UCSD-AML1 (cell line): ENCODE measurements at regions not wholly inside any gene's neighbourhood (a gene's known extent, or its start where the extent isn't known, plus 50 kb on each side); places are given as distances from the start of the nearest gene placed in this dataset.
A peak's percentile ranks its signal among the peaks of the same experiment; 100 is the strongest.

Source experiments
- DNase-seq: peaks from one replicate; lab custom pipeline; 2025; ENCODE audit not compliant: unreplicated experiment; lab: John Stamatoyannopoulos, UW

DNA sequence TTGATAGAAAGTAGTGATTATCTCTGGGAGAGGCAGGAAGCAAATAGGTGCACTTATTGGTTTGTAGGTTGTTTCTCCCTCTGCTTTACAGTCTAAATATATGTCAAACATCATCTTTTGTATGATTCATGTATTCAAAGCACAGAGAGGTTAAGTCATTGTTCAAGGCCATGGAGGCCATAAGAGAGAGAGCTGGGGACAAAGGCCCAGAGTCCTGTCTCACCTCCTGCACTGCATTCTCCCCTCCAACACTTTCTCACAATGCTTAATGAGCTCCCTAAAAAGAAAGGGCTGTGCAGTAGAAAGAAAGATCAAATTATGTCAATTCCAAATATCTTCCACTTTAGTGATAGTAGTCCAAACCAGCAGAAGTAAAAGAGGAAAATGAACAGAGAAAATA, 180.4 kb upstream of the DIO3 start:
- no peak for DNase-seq

DNA sequence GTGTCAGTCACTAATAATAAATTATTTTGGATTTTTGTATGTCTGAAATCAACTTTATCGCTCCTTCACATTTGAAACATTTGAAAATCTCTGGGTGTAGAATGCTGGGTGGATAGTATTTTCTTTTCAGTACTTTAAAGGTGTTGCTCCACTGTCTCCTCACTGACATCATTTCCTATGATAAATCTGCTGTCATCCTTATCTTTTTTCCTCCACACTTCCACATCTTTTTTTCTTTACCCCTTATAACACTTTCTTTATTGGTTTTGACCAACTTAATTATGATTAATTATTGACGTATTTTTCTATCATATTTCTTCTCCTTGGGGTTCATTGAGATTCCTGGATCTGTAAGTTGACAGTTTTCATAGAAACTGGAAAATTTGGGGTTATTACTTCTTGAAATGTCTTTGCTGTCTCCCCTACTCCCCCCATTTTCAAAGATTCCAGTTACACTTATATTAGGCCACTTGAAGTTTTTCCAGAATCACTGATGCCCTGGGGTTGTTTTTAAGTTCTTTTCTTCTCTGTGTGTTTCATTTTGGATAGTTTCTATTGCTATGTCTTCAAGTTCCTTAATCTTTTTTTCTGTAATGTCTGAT, 177.5 kb upstream of the DIO3 start:
- no peak for DNase-seq

- no peak for DNase-seq
Observed at GRCh38 chr14:101394374-101394773, 166.9 kb upstream of the DIO3 start.

DNA sequence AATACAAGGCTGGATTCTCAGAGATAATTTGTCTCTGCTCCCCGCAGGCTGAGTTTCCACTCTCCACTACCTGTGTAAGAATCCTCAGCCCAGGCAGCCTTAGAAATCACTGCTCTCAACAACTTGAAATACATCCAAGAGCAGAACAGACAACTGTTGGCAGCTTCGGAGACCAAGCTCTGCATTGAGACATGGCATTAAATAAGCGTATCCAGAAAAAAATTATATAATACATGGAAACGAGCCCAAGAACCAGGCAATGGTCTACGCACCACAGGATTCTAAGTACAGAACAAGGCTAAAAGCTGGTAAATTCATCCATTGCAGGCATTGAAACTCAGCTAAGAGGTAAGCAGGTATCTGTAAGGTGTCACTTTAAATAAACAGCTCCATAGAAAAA, 165.5 kb upstream of the DIO3 start:
- DNase-seq, result no peak

GRCh38 chr14:101397206-101397605, 164.1 kb upstream of the DIO3 start:
- no peak for DNase-seq

DNA sequence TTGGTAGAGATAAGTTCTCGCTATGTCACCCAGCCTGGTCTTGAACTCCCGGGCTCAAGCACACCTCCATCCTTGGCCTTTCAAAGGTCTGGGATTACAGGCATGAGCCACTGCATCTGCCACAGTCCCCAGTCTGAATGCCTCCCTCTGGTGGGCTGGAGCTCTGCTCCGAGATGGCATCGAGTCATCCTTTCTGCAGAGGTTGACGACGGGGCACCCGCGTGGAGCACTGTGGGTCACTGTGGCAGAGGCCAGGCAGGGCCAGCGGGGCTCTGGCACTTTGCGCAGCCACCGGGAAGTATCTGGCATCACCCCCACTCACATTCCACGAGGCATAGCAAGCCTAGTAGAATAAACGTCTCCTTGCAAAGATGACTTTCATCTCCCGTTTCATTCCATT, 163.3 kb upstream of the DIO3 start:
- DNase-seq, result no peak

GRCh38 chr14:101399737-101400517, 161.4 kb upstream of the DIO3 start:
- no peak for DNase-seq

- DNase-seq, result peak; percentile 29
Observed at GRCh38 chr14:101400830-101401229, 160.5 kb upstream of the DIO3 start.

DNA sequence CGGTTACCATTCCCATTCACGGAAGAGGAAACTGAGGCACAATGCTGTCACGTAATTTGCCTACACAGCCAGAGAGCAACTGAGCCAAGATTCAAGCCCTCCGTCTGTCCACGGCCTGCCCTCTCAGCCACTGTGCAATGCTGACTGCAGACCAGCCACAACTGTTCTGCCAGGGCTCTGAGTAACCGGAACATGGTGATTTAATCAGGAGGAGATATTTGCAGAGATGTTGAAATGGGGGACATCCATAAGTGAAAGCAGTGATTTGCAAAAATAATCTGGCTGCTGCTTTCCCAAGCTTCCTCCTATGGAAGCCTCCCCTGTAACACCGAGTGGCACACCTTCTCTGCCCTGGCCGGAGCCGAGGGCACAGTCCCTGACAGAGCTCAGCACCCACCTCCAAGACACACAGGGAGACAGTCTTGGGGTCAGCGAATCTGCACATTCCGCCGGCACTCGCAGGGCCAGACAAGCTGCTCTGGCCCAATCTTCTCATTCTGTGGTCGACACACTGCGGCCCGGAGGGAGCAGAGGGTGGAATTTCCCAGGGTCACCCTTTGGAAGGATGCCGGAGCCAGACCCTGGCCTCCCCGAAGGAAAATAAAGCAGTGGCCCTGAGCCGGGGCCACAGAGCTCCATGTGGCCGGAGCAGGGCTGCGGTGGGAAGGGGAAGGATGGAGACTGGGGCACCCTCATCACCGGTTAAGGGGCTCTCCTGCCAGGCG, 158.2 kb upstream of the DIO3 start:
- no peak for DNase-seq

- DNase-seq, result no peak
Observed at GRCh38 chr14:101404426-101405170, 156.7 kb upstream of the DIO3 start.

DNA sequence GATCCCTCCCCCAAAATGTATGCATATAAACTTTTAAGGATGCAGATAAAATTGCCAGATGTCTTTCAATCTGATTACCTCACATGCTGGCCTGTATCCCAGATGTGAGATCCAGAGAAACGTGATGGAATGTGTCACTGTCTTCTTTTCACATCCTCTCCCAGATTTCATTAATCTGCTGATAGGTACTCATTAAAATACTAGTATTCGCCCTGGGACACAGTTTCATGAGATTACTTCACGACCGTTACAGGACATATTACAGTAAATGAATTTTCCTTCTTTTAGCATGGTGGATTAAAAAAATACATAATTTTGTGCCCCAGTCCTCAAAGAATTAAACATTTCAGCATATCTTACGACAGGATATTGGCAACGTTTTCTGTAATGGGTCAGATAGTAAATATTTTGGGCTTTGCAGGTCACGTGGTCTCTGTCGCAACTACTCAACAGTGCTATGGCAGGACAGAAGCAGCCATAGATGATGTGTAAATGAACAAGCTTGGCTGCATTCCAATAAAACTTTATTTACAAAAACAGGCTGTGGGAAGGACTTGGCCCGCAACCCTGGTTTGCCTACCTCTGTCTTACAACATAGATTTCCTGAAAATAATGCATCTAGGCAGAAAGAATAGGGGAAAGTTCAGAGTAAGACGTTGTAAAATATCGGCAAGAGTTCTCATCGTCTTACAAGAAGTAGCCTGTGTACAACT, 156.0 kb upstream of the DIO3 start:
- no peak for DNase-seq

GRCh38 chr14:101406921-101407320, 154.4 kb upstream of the DIO3 start:
- no peak for DNase-seq

DNA sequence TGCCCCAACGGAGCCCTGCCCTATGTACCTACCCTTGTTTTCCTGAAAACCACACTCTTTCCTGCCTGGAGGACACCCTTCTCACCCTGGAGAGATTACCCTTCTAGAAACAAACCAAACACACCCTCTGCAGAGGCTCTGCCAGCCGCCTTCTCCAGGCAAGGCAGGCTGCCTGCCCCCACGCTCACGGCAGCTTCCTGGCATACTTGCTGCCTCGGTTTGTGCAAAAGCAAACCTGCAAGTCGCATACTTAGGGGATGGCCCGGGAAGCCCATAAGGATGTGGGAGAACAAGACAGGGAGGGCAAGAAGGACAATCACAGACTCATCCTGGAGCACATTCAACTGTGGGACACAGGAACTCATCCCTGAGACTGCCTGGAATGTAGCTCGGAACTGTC, 154.0 kb upstream of the DIO3 start:
- no peak for DNase-seq

- no peak for DNase-seq
Observed at GRCh38 chr14:101408077-101408831, 153.0 kb upstream of the DIO3 start.

DNA sequence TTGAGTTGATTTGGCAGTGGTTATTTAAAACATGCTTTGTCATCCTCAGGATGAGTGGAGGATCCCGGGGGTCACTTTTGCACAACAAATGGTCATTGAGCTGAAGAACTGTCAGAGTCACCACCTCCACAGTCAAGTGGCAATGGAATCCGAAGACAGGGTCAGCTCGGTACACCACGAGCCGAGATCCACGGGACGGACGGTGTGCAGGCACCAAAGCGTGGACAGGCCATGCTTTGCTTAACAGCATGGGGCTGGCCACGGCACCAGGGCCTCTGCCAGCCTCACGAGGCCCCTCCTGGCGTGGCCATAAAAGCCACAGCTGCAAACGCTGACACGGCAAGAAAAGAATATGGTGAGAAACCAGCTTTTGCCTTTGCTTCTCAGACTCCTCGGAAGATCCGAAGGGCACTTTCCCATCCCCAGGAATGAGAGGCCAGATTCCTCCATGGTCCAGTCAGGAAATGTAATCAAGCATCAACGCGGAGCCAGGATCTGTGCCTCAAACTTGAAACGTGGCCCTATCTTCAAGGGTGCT, 152.2 kb upstream of the DIO3 start:
- no peak for DNase-seq

DNA sequence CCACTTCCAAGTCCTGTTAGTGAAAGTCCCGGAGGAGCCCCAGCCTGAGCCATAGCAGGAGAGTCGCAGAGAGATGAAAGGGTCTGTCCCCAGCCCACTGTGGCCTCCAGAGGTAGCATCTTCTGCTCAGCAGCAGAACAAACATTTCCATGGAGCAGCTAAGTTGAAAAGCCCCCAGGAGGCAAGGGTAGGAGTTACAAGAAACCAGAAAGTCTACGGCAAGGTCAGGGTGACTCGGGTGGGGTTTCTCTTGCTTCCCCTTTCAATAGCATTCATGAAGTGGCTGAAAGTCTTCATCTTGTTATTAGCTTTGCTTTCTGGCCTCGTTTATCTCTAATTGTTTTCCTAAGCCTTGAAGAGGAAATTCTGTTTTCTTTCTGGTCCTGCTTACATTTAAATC, 151.2 kb upstream of the DIO3 start:
- DNase-seq, result no peak

DNA sequence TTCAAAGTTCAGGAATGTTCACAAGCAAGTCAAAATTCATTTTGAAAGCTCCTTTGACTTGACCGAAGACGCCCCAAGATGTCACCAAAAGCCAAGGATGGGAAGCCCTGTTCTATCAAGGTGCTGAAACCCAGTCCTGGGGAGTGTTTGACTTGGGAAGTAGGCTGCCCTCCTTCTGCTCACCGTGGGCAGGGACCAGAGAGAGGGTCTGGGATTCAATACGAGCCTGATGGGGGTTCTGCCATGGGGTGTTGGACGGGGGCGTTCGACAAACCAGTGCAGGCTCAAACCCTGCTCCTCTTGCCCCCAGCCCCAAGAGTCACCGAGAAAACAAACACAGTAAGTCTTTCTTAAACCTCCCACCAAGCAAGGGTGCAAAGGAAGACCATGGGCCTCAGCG, 150.1 kb upstream of the DIO3 start:
- no peak for DNase-seq

- no peak for DNase-seq
Observed at GRCh38 chr14:101411779-101412178, 149.5 kb upstream of the DIO3 start.

DNA sequence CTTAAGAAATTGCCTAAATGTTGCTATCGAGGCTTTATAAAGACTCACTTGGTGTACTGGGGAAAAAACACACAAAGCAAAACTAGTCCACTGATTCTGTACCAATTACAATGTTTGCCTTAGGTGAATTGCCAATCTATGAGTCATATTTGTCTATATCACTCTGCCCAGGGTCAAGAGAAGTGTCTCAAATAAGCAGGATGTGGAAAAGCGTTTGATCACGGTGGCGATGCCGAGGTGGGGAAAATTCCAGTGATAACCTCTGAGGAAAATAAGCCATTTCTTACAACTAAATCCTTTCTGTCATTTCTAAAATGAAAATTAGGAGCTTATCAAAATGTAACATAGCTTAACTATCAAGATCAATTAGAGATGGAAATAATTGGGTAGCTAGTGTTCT, 148.6 kb upstream of the DIO3 start:
- no peak for DNase-seq

DNA sequence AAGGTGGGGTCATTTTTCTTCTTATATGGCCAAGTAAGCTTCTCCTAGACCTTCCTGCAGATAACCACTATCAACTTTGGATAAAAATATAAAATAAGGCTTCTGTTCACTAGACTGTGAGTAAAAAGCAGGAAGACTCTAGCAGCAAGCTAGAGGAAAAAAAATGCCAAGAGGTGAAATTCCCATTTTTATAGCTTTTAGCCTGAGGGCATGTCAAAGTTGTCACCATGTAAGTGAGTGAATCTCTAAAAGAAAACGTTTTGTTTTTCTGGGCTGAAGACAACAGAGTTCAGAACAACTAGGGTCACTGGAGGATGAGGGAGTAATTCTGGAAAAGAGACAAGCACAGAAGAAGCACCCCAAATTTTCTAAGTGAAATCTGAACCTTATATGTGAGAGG, 143.9 kb upstream of the DIO3 start:
- DNase-seq, result no peak
